Erythroblast (primary cell): ENCODE measurements at regions not wholly inside any gene's neighbourhood (a gene's known extent, or its start where the extent isn't known, plus 50 kb on each side); places are given as distances from the start of the nearest gene placed in this dataset.

ENCODE experiments used
- GATA1 ChIP-seq: IDR thresholded peaks from 2 replicates; pipeline ENCODE4 v1.6.1; 2011; ENCODE audit warnings: low read depth, mild to moderate bottlenecking, control low read depth, low read length, moderate library complexity
- POLR2A ChIP-seq: IDR thresholded peaks from 2 replicates; pipeline ENCODE4 v1.6.1; 2011; ENCODE audit warnings: mild to moderate bottlenecking, low read length

DNA sequence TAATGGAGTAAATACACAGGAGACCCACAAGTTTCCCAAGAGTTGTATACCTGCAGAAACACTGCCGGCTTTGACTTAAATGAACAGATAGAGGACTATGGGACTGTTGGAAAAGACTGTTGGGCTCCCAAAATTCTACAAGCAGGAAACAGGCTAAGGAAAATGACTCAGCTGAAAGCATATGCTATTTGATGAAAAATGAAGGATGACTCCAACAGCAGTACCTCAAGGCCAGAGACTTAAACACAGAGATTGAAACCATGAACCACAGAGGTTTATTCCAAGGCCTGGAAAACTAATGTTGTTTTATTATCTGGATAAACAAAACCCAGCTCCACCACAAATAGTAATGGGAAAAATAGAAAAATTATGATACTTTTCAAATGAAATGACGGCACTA is 187.7 kb downstream of the TNFSF18 start:
- TF ChIP-seq POLR2A (no peak), GATA1 (no peak)
